Upper lobe of left lung (tissue), 4 donors: ENCODE measurements at regions not wholly inside any gene's neighbourhood (a gene's known extent, or its start where the extent isn't known, plus 50 kb on each side); places are given as distances from the start of the nearest gene placed in this dataset.

Experiments used
- EP300 ChIP-seq, 4 donors: sonication (generic); formaldehyde crosslinking; IDR thresholded peaks; one replicate each; pipeline ENCODE4 v1.5.1; 2017; ENCODE audit warnings: antibody characterized with exemption in 4 of 4, control low read depth in 2 of 4
- POLR2A ChIP-seq, 4 donors: fragments of 450-650 bp; IDR thresholded peaks; one replicate each; pipeline ENCODE4 v1.5.1; 2016 to 2017; ENCODE audit warnings: antibody characterized with exemption in 4 of 4, mild to moderate bottlenecking in 2 of 4
- POLR2AphosphoS5 ChIP-seq, 2 donors: sonication (generic); formaldehyde crosslinking; IDR thresholded peaks; one replicate each; pipeline ENCODE4 v1.5.1; 2017; ENCODE audit warnings: antibody characterized with exemption in 2 of 2
- TF ChIP-seq, protein P1 (sequence below), 6 experiments: fragments of 450-650 bp in 4 of 6; fragments of 200-600 bp in 2 of 6; sonication (generic) in 2 of 6; IDR thresholded peaks; one replicate each; pipeline ENCODE4 v1.5.1; 2016 to 2019; ENCODE audit warnings: antibody characterized with exemption in 6 of 6

DNA sequence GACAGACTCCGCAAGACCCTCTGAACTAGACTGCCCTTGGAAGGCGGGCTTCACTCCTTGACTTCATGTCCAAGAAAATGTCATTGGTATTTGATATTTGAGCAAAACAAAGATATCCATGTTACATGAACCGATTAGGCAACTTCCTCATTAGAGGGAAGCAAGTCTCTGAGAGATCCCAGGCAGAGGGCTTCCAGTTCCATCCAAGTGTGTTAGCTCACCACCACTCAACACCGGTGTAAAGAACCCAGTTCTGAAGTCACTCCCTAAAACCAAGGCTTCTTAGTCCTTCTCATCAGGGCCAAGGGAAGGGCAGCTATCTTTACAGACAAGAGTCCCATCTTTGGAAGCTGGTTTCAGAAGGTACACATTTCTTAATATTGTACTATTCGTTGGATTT, 87.2 kb upstream of the CDKN3 start:
- TF ChIP-seq POLR2A (IDR thresholded peaks at IDR 0.05) (no peak), POLR2AphosphoS5 (IDR thresholded peaks at IDR 0.05) (no peak), EP300 (IDR thresholded peaks at IDR 0.05) (no peak)
- TF ChIP-seq, protein P1, sequence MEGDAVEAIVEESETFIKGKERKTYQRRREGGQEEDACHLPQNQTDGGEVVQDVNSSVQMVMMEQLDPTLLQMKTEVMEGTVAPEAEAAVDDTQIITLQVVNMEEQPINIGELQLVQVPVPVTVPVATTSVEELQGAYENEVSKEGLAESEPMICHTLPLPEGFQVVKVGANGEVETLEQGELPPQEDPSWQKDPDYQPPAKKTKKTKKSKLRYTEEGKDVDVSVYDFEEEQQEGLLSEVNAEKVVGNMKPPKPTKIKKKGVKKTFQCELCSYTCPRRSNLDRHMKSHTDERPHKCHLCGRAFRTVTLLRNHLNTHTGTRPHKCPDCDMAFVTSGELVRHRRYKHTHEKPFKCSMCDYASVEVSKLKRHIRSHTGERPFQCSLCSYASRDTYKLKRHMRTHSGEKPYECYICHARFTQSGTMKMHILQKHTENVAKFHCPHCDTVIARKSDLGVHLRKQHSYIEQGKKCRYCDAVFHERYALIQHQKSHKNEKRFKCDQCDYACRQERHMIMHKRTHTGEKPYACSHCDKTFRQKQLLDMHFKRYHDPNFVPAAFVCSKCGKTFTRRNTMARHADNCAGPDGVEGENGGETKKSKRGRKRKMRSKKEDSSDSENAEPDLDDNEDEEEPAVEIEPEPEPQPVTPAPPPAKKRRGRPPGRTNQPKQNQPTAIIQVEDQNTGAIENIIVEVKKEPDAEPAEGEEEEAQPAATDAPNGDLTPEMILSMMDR (IDR thresholded peaks at IDR 0.05), result no peak
